ENCODE measurements at regions not wholly inside any gene's neighbourhood (a gene's known extent, or its start where the extent isn't known, plus 50 kb on each side); places are given as distances from the start of the nearest gene placed in this dataset.
"Not testable (repeated sequence)": the region's sequence is repeated elsewhere in the genome, so short reads cannot be mapped to it uniquely, and the experiment has no call there.

DNA sequence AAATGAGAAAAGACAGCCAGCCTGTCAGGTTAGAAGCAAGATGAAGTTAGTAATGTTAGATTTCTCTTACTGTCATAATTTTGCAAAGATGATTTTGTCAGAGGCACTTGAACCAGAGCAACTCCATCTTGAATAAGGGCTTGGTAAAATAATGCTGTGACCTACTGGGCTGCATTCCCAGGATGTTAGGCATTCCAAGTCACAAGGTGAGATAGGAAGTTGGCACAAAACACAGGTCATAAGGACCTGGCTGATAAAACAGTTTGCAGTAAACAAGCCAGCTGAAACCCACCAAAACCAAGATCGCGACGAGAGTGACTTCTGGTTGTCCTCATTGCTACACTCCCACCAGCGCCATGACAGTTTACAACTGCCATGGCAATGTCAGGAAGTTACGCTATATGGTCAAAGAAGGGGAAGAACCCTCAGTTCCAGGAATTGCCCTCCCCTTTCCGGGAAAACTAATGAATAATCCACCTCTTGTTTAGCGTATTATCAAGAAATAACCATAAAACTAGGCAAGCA, 1313.5 kb upstream of the TMEM132C start:
- DNase-seq = no peak

DNA sequence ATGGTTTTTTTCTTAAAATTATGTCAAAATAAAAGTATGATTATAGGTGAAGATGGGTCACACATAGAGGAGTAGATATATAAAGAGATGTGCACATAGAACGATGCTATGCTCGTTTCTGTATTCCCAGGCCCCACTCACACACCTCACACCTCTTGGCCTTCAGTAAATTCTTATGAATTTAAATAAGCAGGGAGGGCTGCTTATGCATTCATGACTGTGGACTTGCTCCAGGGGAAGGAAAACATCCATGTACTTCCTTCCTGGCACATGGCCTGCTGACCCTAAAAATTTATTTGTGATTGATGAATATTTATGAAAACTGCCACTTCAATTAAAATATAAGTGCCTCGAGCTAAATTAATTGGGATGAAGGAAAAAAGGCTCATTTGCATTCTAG, 1306.7 kb upstream of the TMEM132C start:
- no peak for DNase-seq

DNA sequence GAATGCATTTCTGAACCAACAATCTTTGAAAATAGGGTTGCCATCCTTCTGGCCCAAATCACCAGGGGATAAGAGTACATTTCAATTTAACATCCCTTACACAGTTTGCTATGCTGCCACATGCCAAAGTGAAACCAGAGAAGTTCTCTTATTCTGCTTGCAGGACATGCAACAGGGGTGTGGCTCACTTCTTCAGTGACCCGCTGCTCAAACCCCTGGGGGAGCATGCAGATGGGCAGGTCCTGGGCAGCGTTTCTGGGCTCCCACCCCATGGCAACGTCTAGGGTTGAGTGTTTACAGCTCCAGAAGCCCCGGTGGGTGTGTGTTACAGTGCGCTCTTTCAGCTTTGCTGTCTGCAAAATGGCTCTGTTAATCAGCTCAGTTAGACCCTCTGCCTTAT, 1306.3 kb upstream of the TMEM132C start:
- no peak for DNase-seq

DNA sequence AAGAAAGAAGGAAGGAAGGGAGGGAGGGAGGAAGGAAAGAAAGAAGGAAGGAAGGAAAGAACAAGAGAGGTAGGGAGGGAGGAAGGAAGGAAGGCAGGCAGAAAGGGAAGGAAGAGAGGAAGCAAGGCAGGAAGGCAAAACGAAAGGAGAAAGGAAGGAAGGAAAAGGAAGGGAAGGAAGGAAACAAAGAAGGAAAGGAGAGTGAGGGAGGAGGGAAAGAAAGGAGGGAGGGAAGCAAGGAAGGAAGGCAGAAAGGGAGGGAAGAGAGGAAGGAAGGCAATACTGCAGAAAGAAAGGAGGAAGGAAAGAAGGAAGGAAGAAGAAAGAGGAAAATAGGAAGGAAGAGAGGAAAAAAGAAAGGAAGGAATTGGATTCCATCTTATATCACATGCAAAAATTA, 1303.1 kb upstream of the TMEM132C start:
- no peak for DNase-seq

DNA sequence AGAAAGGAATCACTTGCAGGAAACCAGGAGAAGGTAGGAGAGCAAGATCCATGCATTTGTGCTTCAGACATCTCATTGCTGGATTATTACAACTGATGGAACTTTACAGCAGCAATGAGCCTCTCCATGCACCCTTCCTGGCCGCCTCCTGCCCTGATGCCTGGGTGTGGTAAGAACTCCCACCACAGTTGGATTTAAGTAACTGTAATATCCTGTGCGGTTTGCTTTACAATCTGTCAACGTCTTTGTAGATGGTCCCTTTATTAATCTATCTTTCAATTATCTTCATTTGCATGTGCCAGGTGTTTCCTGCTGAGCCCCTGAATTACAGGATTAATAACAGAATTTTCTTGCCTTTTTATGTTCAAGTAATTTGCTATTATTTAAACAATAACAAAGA, 1300.5 kb upstream of the TMEM132C start:
- no peak for DNase-seq

DNA sequence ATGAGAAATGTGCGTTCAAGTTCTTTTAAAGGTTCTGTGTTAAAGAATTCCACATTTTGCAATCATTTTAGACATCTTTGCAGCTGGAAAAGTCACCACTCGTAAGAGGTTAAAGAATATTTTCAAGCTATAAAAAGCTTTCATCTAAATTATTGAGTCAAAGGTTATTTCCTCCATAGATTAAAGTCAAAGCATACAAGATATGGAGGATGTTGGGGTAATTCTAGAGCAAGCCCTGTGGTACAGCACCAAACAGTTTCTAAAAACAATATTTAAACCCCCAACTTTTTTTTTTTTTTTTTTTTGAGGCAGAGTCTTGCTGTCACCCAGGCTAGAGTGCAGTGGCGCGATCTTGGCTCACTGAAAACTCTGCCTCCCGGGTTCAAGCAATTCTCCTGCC, 1299.8 kb upstream of the TMEM132C start:
- no peak for DNase-seq

DNA sequence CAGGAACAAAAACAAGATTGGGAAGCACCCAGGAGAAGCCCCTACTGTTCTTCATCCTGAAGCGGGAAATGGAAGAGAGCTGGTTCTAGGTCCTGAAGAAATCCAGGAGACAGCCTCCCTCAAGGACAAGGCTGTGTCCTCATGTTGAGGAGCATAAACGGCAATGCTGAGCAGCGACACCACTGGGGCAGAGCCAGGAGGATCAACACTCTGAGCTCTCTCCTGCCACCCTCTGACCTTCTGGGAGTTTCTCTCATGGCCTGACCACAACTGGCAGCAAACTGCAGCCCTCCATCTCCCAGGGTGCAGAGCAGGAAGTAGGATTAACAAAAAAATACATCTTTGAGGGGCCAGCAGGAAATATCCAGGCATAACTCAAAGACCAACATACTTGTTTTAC, 1292.2 kb upstream of the TMEM132C start:
- no peak for DNase-seq

DNA sequence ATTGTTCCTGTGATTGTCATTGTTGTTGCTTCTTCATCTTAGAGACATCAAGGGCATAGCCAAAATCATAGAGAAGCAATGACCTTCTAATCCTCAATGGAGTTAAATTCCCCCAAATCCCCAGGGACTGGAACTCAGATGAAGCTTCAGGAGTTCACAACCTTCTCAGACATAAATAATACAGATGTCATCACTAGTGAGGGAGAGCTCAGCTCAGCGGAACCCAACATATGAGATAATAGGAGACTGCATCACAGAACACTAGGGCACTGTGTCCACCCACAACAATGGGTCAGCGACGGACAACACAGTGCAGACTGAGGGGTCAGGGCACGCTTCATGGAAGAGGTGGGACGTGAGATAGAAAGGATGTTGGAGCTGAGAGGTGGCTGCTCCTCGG, 1290.4 kb upstream of the TMEM132C start:
- DNase-seq = no peak

DNA sequence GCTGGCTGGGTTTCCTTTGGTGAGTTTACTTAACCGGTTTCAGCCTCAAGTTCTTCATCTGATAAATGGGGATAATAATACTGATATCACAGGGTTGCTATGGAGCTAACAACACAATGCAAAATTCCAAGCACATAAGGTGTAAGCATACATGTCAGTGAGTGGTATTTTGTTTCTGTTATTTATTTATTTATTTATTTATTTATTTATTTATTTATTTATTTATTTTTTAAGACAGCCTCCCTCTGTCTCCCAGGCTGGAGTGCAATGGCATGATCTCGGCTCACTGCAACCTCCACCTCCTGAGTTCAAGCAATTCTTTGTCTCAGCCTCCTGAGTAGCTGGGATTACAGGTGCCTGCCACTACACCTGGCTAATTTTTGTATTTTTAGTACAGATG, 1287.4 kb upstream of the TMEM132C start:
- DNase-seq = not testable (repeated sequence)

DNA sequence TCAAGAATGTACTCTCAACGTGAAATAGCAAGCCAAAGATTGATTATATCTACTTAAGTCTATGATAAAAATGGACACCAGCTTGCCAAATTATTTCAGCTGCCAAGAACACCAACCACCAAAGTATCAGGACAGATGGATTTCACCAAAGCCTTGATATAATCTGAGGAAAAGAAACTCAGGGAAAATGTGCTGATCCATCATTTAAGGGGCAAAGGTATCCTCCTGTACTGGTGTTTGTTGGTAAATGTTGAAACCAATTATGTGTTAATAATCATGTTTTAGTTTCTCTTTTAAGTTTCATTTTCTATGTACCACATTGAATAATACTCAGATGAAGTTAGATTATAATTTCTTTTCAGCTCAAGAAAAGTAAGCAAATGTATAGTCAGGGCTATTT, 1284.3 kb upstream of the TMEM132C start:
- DNase-seq = no peak

DNA sequence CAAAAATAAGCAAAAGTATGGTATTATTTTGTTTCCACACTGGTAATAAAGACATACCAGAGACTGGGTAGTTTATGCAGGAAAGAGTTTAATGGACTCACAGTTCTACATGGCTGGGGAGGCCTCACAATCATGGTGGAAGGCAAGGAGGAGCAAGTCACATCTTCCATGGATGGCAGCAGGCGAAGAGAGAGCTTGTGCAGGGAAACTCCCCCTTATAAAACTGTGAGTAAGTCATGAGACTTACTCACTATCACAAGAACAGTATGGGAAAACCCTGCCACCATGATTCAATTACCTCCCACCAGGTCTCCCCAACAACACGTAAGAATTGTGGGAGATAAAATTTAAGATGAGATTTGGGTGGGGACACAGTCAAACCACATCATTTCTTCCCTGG, 1283.2 kb upstream of the TMEM132C start:
- DNase-seq = not testable (repeated sequence)

DNA sequence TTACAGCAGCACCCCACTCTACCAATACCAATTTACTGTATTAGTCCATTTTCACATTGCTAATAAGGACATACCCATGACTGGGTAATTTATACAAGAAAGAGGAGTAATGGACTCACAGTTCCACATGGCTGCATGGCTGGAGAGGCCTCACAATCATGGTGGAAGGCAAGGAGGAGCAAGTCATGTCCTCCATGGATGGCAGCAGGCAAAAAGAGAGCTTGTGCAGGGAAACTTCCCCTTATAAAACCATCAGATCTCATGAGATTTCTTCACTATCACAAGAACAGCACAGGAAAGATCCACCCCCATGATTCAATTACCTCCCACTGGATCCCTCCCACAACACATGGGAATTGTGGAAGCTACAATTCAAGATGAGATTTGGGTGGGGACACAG, 1281.3 kb upstream of the TMEM132C start:
- not testable (repeated sequence) for DNase-seq

DNA sequence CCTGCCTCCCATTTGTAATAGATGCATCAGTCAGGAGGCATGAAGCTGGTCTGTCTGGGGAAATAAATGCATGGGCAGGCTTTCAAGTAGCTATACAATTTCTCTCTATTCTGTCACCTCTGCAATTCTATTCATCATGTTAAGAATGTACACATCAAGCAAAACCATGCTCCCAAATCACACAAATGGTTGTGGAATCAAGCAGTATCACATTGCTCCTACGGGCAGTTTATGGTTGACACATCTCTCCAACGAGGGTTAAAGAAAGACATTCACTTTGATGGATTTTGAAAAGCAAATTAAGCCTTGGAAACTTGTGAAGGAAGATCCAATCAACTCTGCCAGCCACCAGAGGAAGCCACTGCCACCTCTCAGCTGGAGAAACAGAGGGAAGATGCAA, 1277.4 kb upstream of the TMEM132C start:
- no peak for DNase-seq

DNA sequence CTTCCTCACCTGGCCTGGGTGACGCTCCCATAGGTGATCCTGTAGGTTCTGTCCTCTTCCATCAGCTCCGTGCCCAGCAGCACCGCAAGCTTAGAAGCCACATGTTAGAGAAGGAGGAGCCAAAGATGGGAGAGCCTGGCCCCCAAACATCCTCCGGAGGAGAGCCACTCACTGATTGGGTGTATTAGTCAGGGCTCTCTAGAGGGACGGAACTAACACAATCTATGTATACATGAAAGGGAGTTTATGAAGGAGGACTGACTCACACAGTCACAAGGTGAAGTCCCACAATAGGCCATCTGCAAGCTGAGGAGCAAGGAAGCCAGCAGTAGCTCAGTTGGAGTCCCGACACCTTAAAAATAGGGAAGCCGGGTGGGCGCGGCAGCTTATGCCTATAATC, 1273.1 kb upstream of the TMEM132C start:
- DNase-seq = no peak

DNA sequence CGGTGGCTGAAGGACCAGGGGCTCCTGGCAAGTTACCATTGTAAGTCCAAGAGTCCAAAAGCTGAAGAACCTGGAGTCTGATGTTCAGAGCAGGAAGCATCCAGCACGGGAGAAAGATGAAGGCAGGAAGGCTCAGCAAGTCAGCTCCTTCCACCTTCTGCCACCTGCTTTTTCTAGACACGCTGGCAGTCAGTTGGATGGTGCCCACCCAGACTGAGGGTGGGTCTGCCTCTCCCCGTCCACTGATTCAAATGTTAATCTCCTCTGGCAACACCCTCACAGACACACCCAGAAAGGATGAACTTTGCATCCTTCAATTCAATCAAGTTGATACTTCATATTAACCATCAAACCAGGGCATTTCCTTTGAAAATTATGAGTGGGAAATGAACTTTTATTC, 1272.4 kb upstream of the TMEM132C start:
- no peak for DNase-seq

DNA sequence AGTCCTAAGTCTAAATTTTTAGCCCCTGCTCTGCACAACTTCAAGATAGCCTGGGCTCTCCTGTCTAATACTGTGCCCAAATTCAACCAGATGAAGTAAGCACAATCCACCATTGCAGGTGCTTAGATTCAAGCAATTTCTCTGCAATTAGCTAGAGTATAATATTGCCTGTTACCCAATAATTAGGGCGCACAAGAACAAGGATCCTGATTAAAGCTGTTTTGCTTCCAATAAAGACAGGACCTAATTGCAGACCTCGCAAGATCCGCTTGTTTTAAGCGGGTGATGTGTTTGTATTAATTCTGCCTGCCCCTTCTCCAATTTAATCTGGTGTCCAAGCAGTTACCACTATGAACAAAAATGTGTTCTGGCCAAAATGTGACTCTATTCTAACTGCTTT, 1268.9 kb upstream of the TMEM132C start:
- DNase-seq = no peak

DNA sequence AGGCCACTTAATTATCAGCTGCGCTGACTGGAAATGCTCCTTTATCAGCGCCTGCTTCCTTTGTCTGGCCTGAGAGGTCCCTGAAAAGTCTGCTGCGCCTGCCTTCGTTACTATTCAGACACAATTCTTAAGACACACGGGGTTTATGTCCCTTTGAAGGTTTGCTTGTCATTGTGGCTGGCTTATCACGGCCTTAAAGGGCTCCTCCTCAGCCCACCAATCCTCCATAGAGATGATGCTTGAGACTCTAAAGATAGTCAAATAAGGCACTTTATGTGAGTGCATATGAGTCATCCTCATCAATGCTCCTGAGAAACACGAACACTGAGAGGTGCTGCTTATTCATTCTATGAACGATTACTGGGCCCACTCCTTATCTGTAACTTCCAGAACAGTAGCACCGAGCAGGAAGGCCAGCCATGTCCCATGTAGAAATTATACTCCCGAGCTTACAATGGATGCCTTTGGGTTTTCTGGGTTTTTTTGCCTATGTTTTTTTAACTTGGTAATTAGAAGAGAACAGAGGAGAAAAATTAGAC, 1268.2 kb upstream of the TMEM132C start:
- no peak for DNase-seq

DNA sequence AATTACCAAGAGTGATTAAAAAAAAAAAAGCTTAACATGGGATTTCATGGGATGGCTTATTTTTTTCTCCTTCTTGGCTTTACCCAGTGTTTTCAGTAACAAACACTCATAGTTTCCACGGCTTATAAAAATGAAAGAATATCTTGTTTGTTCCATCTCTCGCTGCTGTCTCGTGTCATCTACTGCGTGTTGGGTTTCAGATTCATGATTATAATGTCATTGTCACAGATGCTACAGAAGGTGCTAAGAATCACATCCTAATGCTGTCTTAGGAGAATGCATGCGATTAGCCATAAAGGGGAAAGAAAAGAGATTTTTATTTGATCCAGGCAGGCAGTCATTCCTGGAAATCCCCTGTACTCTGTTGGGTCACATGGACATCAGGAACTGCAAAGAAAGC, 1267.6 kb upstream of the TMEM132C start:
- DNase-seq = no peak

DNA sequence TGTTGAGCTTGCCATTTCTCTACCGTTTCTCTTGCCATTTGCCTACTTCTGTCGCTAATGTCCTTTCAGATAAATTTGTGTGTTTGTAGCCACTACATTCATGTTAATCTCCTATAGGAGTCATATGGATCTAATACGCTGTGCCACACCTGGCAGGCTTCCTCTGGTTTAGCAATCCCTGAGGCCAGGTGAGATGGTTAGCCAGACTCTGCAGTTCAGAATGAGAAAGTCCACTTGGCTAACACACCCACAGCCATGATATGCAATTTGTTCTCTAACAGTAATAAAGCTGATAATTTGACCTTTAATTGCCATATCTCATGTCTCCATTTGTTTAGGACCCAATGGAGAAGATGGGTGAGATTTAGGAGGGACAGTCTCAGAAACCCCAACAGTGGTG, 1261.6 kb upstream of the TMEM132C start:
- DNase-seq = no peak

DNA sequence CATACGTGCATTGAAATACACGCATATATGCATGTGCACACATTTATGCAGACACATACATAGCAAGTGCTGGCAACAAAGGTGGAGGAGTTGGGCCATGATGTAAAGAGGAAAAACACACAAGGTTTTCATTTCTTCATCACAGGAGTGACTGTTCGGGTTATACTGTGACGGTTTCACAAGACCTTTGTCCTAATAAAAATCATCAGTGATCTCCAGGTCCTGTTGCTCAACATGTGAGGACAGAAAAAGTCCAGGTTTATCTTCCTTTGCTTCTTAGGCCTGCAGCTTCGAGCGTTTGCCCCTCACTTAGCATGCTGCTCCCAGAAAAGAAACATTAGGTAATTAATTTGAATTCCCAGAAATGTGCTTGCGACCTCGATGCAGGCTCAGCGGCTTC, 1260.0 kb upstream of the TMEM132C start:
- DNase-seq = no peak

DNA sequence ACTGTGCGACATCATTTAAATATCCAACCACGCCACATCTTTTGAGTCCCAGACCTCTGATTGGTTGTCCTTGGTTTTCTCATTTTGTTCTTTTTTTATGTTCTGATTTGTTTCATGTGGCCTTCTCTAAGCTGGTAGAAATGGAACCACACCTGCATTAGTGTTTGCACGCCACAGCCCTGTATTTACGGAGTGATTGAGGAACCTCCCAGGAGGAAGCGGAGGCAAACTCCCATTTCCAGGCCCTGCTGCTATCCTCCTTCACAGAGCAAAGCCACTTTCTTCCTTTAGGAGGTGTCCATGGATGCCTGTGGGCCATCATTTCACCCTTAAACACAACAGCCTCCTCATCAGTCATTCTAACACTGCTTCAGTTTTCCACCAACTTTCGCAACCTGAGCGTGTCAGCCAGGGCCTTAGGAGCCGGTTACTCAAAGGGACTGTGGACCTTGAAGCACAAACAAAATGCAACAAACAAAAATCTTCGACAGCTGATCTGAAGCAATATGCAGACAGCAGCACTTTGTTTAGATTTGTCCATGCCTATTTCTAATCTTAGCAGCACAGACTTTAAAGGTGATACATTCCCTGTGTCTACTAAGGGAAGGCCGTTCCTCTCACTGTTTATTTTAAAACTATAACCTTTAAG, 1258.1 kb upstream of the TMEM132C start:
- no peak for DNase-seq

DNA sequence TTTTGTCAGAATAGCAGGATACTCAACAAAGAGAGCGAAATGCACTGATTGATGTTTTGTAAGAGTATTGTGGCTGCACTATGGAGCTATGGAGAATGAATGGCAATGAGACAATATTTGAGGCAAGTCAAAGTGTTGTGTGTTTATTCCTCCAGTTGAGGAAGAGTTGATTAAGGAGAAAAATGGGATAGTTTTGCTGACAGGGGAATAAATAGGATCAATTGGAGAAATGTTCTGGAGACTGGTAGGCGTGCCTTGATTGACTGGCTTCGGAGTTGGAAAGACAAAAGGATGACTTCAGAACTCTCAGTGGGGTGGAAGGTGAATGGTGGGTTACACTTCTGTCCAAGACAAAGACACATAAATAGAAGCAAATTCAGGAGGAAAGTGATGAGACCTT, 1254.9 kb upstream of the TMEM132C start:
- DNase-seq = no peak

DNA sequence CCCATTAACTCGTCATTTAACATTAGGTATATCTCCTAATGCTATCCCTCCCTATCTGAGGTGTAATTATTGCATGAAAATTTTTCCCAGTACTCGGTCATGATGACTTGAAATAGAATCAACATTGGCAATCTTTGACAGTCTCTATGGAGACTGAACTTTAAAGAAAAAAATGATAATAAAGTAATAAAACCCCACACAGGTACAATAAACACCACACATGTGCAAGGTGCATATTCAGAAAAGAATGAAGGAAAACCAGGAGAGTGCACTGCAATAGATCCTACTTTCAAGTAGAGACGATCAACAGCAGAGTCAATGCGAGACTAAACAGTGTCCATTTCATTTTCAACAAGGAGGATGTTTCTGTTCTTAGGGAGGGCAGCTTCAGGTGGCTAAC, 1253.8 kb upstream of the TMEM132C start:
- DNase-seq = no peak

DNA sequence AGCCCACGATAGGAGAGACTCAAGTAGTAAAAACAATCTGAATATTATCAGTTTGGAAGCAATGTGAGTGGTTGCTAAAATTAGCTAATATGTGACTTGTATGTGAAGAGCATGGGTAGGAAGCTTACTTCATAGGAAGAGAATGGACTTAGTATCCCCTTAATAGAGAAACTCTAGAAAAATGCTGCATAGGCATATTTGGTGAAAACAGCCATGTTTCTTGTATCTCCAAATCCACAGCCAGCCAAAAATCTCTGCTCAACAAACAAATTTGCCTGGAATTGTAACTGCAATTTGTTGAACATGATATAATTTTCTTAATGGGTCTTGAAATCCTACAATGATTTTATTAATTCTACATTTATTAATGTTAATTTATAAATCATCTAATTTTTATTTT, 1252.9 kb upstream of the TMEM132C start:
- DNase-seq = no peak

DNA sequence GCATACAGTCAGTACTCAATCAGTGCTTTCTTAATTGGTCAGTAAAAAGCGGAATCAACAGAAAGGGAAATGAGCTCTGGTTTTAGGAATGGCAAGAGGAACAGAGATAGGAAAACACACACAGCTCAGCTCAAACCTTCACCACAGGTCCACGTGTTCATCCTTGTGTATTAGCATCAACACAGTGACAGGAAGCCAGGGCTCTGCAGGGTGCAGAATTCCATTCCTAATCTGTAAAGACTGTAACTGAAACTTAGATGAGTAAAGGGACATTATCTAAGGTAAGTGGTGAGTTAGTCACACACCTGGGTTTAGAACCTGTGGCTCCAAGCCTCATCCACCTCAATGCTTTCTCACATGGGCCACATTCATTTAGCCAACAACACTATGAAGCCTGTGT, 1242.2 kb upstream of the TMEM132C start:
- DNase-seq = no peak

All from amniotic stem cell (primary cell).